Kidney (tissue), 13 donors: ENCODE measurements at regions not wholly inside any gene's neighbourhood (a gene's known extent, or its start where the extent isn't known, plus 50 kb on each side); places are given as distances from the start of the nearest gene placed in this dataset.

ENCODE experiments used
- DNase-seq, 5 donors: peaks; one replicate each; pipeline ENCODE4 v3.0.0-alpha.2; 2013 to 2020
- FAIRE-seq: peaks from 2 replicates; lab custom pipeline; 2012; peaks lifted over from hg19 to GRCh38; lab: Jason Lieb, UNC
- H3K27ac ChIP-seq, 2 donors: one replicate each; pipeline ENCODE4 v1.7.0; 2013; ENCODE audit warnings: low read depth in 2 of 2, low read length in 2 of 2, inconsistent platforms in 1 of 2
- H3K27me3 ChIP-seq: one replicate; pipeline ENCODE4 v1.7.1; 2013; ENCODE audit warnings: low read length, inconsistent platforms; ENCODE audit not compliant: control insufficient read depth, insufficient read depth
- H3K36me3 ChIP-seq, 3 donors: one replicate each; pipeline versions ENCODE4 v1.7.0 to v1.7.1; 2013; ENCODE audit warnings: low read length in 3 of 3, control low read depth in 1 of 3, inconsistent platforms in 1 of 3; ENCODE audit not compliant: insufficient read depth in 3 of 3, control insufficient read depth in 2 of 3
- H3K4me1 ChIP-seq, 3 donors: one replicate each; pipeline versions ENCODE4 v1.7.0 to v1.7.1; 2013; ENCODE audit warnings: low read length in 3 of 3, inconsistent platforms in 1 of 3, low read depth in 1 of 3; ENCODE audit not compliant: control insufficient read depth in 2 of 3, insufficient read depth in 2 of 3
- H3K4me3 ChIP-seq, 3 donors: one replicate each; pipeline versions ENCODE4 v1.7.0 to v1.8.1; 2013; ENCODE audit warnings: low read length in 3 of 3, control low read depth in 1 of 3, inconsistent platforms in 1 of 3
- H3K9ac ChIP-seq, 3 donors: one replicate each; pipeline versions ENCODE4 v1.7.0 to v1.7.1; 2013; ENCODE audit warnings: low read length in 3 of 3, control low read depth in 1 of 3, inconsistent platforms in 1 of 3
- H3K9me3 ChIP-seq, 3 donors: one replicate each; pipeline versions ENCODE4 v1.7.0 to v1.7.1; 2013; ENCODE audit warnings: low read length in 3 of 3, control low read depth in 1 of 3, inconsistent platforms in 1 of 3; ENCODE audit not compliant: control insufficient read depth in 2 of 3, insufficient read depth in 1 of 3
- intact Hi-C: fragments of 100-400 bp; cut with DNase I; formaldehyde crosslinking; loops from one replicate; pipeline ENCODE4 v1.11.1; 2022
- TF ChIP-seq, protein P1 (sequence below): IDR thresholded peaks from 3 replicates; pipeline ENCODE4 v1.5.1; 2012; ENCODE audit warnings: mild to moderate bottlenecking, moderate library complexity, borderline replicate concordance; ENCODE audit not compliant: insufficient read depth; ENCODE audit errors: extremely low read depth
- donor health status: control.
- donor health status: control.
- donor health status: control.
- donor health status: control.
- donor health status: control.
- donor health status: DM: yes; HTN: yes; CAD: no.
- donor health status: Normal renal cell carcinoma (clear cell type).

GRCh38 chr2:59674100-59674499, 879.4 kb downstream of the BCL11A start:
- intact Hi-C loops, result no loop called here
- TF ChIP-seq, protein P1, sequence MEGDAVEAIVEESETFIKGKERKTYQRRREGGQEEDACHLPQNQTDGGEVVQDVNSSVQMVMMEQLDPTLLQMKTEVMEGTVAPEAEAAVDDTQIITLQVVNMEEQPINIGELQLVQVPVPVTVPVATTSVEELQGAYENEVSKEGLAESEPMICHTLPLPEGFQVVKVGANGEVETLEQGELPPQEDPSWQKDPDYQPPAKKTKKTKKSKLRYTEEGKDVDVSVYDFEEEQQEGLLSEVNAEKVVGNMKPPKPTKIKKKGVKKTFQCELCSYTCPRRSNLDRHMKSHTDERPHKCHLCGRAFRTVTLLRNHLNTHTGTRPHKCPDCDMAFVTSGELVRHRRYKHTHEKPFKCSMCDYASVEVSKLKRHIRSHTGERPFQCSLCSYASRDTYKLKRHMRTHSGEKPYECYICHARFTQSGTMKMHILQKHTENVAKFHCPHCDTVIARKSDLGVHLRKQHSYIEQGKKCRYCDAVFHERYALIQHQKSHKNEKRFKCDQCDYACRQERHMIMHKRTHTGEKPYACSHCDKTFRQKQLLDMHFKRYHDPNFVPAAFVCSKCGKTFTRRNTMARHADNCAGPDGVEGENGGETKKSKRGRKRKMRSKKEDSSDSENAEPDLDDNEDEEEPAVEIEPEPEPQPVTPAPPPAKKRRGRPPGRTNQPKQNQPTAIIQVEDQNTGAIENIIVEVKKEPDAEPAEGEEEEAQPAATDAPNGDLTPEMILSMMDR, result no peak
- no peak for FAIRE-seq
- Histone ChIP-seq H3K9ac (no peak overlapping the region), H3K4me1 (no peaks in the 10 kb centered on the region), H3K9me3 (no peaks in the 10 kb centered on the region), H3K27me3 (no peaks in the 10 kb centered on the region), H3K36me3 (no peaks in the 10 kb centered on the region), H3K4me3 (no peak overlapping the region), H3K27ac (no peak overlapping the region)
- no peak for DNase-seq

- Histone ChIP-seq H3K9me3 (no peaks in the 10 kb centered on the region), H3K27ac (no peak overlapping the region), H3K4me1 (no peaks in the 10 kb centered on the region), H3K4me3 (no peak overlapping the region), H3K36me3 (no peaks in the 10 kb centered on the region), H3K27me3 (no peaks in the 10 kb centered on the region), H3K9ac (no peak overlapping the region)
- FAIRE-seq (no peak), DNase-seq (peak in 1 of 5 donors; percentile 51)
- TF ChIP-seq, protein P1, result no peak
- intact Hi-C loops, result no loop called here
These were observed 888.4 kb downstream of the BCL11A start for GRCh38 chr2:59665021-59665420.

GRCh38 chr2:59662127-59662861, 891.2 kb downstream of the BCL11A start:
- H3K4me1 ChIP-seq, result no peaks in the 10 kb centered on the region
- H3K36me3 ChIP-seq, result no peaks in the 10 kb centered on the region
- no peak overlapping the region for H3K4me3 ChIP-seq
- H3K9ac ChIP-seq, result no peak overlapping the region
- no peak for FAIRE-seq
- H3K27me3 ChIP-seq, result no peaks in the 10 kb centered on the region
- no peaks in the 10 kb centered on the region for H3K9me3 ChIP-seq
- DNase-seq, result no peak
- H3K27ac ChIP-seq, result no peak overlapping the region
- TF ChIP-seq, protein P1, result no peak
- intact Hi-C loops, result no loop called here
